A549 (cell line): ENCODE measurements at regions not wholly inside any gene's neighbourhood (a gene's known extent, or its start where the extent isn't known, plus 50 kb on each side); places are given as distances from the start of the nearest gene placed in this dataset.

Experiments used
- ATAC-seq, 2 experiments: fragments of 200-7000 bp in 1 of 2; fragments of >200 bp in 1 of 2; cut with Nextera tagmentation in 1 of 2; cut with Tn5 transposase in 1 of 2; 3 replicates each; pipeline versions ENCODE4 v1.8.0 to v1.9.1; 2018 to 2020; ENCODE audit warnings: mild to moderate bottlenecking in 1 of 2, moderate library complexity in 1 of 2
- CTCF ChIA-PET: fragments of 300-600 bp; sonication (Branson Sonifier 250); formaldehyde crosslinking; extraction: SDS; loops from one replicate; lab custom pipeline; 2021; ENCODE audit warnings: antibody characterized with exemption, inconsistent platforms; lab: Yijun Ruan, JAX
- POLR2A ChIA-PET: fragments of 350-600 bp; formaldehyde crosslinking; extraction: SDS; loops from one replicate; lab custom pipeline; 2021; ENCODE audit warnings: antibody characterized with exemption, inconsistent platforms; lab: Yijun Ruan, JAX
- DNase-seq, 2 experiments: peaks; one replicate each; pipeline versions ENCODE4 v3.0.0 to v3.0.0-alpha.2; 2011 to 2016; ENCODE audit warnings: low read depth in 1 of 2, low spot score in 1 of 2
- FAIRE-seq: peaks from 2 replicates; lab custom pipeline; 2011; peaks lifted over from hg19 to GRCh38; lab: Jason Lieb, UNC
- H3K27ac ChIP-seq, 2 experiments: fragments of >200 bp; sonication (Bioruptor Twin); formaldehyde crosslinking; 3 replicates each; pipeline ENCODE4 v1.5.1; 2016 to 2017
- H3K4me1 ChIP-seq: fragments of >200 bp; sonication (Bioruptor Twin); formaldehyde crosslinking; 3 replicates; pipeline ENCODE4 v1.6.1; 2016
- H3K4me2 ChIP-seq: fragments of >200 bp; sonication (Bioruptor Twin); formaldehyde crosslinking; 3 replicates; pipeline ENCODE4 v1.6.1; 2016
- H3K4me3 ChIP-seq: fragments of >200 bp; sonication (Bioruptor Twin); formaldehyde crosslinking; 3 replicates; pipeline ENCODE4 v1.5.1; 2016
- H3K9me3 ChIP-seq: fragments of >200 bp; sonication (Bioruptor Twin); formaldehyde crosslinking; 3 replicates; pipeline ENCODE4 v1.6.1; 2016
- ATOH8 ChIP-seq: fragments of 250-450 bp; sonication (Bioruptor Pico); IDR thresholded peaks from 2 replicates; pipeline ENCODE4 v1.5.0; 2020; ENCODE audit warnings: low read depth, mild to moderate bottlenecking, moderate library complexity
- BHLHE40 ChIP-seq: IDR thresholded peaks from 2 replicates; pipeline ENCODE4 v1.6.1; 2012; ENCODE audit warnings: low read depth, low read length, inconsistent platforms
- CBX8 ChIP-seq: fragments of 200-600 bp; sonication (generic); IDR thresholded peaks from 2 replicates; pipeline ENCODE4 v1.6.1; 2016
- CEBPB ChIP-seq, 2 experiments: fragments of >200 bp in 1 of 2; sonication (Bioruptor Twin) in 1 of 2; formaldehyde crosslinking in 1 of 2; IDR thresholded peaks; 2 replicates each; pipeline ENCODE4 v1.6.1; 2012 to 2016
- CHD4 ChIP-seq: fragments of 200-600 bp; sonication (generic); IDR thresholded peaks from 2 replicates; pipeline ENCODE4 v1.6.1; 2016; ENCODE audit warnings: antibody characterized with exemption, mild to moderate bottlenecking, borderline replicate concordance
- CTCF ChIP-seq: fragments of >200 bp; sonication (Bioruptor Twin); formaldehyde crosslinking; IDR thresholded peaks from 3 replicates; pipeline ENCODE4 v1.5.1; 2016
- E2F6 ChIP-seq: IDR thresholded peaks from 2 replicates; pipeline ENCODE4 v1.6.1; 2012; ENCODE audit warnings: low read depth, borderline replicate concordance
- EHF ChIP-seq: fragments of 250-450 bp; sonication (Bioruptor Pico); IDR thresholded peaks from 2 replicates; pipeline ENCODE4 v1.5.0; 2020; ENCODE audit warnings: mild to moderate bottlenecking
- EHMT2 ChIP-seq: fragments of 200-600 bp; sonication (generic); IDR thresholded peaks from 2 replicates; pipeline ENCODE4 v1.6.1; 2016; ENCODE audit warnings: antibody characterized with exemption, low read depth, mild to moderate bottlenecking, moderate library complexity
- ELK1 ChIP-seq: fragments of 150-350 bp; IDR thresholded peaks from 2 replicates; pipeline ENCODE4 v1.6.1; 2014; ENCODE audit warnings: low read depth, mild to moderate bottlenecking, low read length
- ESRRA ChIP-seq: fragments of 150-350 bp; IDR thresholded peaks from 2 replicates; pipeline ENCODE4 v1.6.1; 2014; ENCODE audit warnings: mild to moderate bottlenecking, low read length, borderline replicate concordance
- FOSB ChIP-seq: fragments of 250-450 bp; sonication (Bioruptor Pico); IDR thresholded peaks from 2 replicates; pipeline ENCODE4 v1.5.0; 2020; ENCODE audit warnings: mild to moderate bottlenecking, moderate library complexity
- FOXS1 ChIP-seq: fragments of 250-450 bp; sonication (Bioruptor Pico); IDR thresholded peaks from 2 replicates; pipeline ENCODE4 v1.5.0; 2020; ENCODE audit warnings: mild to moderate bottlenecking, moderate library complexity
- HES2 ChIP-seq: fragments of >200 bp; sonication (Bioruptor Twin); formaldehyde crosslinking; IDR thresholded peaks from 2 replicates; pipeline ENCODE4 v1.6.1; 2016
- HOXA7 ChIP-seq: fragments of 250-450 bp; sonication (Bioruptor Pico); IDR thresholded peaks from 2 replicates; pipeline ENCODE4 v1.5.0; 2020; ENCODE audit warnings: mild to moderate bottlenecking, moderate library complexity
- JUNB ChIP-seq: fragments of >200 bp; sonication (Bioruptor Twin); formaldehyde crosslinking; IDR thresholded peaks from 2 replicates; pipeline ENCODE4 v1.6.1; 2016
- MAFK ChIP-seq: fragments of 450-650 bp; IDR thresholded peaks from 2 replicates; pipeline ENCODE4 v1.6.1; 2014; ENCODE audit not compliant: partially characterized antibody
- MAZ ChIP-seq: fragments of 150-350 bp; IDR thresholded peaks from 2 replicates; pipeline ENCODE4 v1.6.1; 2014; ENCODE audit warnings: antibody characterized with exemption, low read depth, low read length, borderline replicate concordance
- NFE2L2 ChIP-seq: fragments of 150-350 bp; conservative IDR thresholded peaks from 2 replicates; pipeline ENCODE4 v1.6.1; 2014; ENCODE audit warnings: low read length
- NR3C1 ChIP-seq: fragments of >200 bp; sonication (Bioruptor Twin); formaldehyde crosslinking; IDR thresholded peaks from 3 replicates; pipeline ENCODE4 v1.6.1; 2017
- PHF8 ChIP-seq: fragments of 200-600 bp; sonication (generic); IDR thresholded peaks from 2 replicates; pipeline ENCODE4 v1.6.1; 2016; ENCODE audit warnings: low read depth, mild to moderate bottlenecking, antibody characterized with exemption, moderate library complexity, borderline replicate concordance
- POLR2AphosphoS2 ChIP-seq: conservative IDR thresholded peaks from 2 replicates; pipeline ENCODE4 v1.6.1; 2012; ENCODE audit warnings: low read length, improper control_type of control experiment, inconsistent platforms
- RNF2 ChIP-seq: fragments of 200-600 bp; sonication (generic); IDR thresholded peaks from 2 replicates; pipeline ENCODE4 v1.6.1; 2016; ENCODE audit warnings: low read depth, mild to moderate bottlenecking, antibody characterized with exemption, moderate library complexity, borderline replicate concordance
- SMC3 ChIP-seq: fragments of >200 bp; sonication (Bioruptor Twin); formaldehyde crosslinking; IDR thresholded peaks from 3 replicates; pipeline ENCODE4 v1.6.1; 2018; ENCODE audit warnings: inconsistent platforms
- ZC3H11A ChIP-seq: fragments of 450-650 bp; IDR thresholded peaks from 2 replicates; pipeline ENCODE4 v1.6.1; 2014; ENCODE audit warnings: antibody characterized with exemption, mild to moderate bottlenecking
- ZFP36 ChIP-seq: fragments of 450-650 bp; IDR thresholded peaks from 2 replicates; pipeline ENCODE4 v1.6.1; 2014; ENCODE audit warnings: borderline replicate concordance; ENCODE audit not compliant: partially characterized antibody
- WGBS: methylation state at CpG from one replicate; pipeline ENCODE4 v1.1.6; 2017; ENCODE audit errors: missing lambda C conversion rate; 5-methylcytosine and 5-hydroxymethylcytosine counted together

- Histone ChIP-seq H3K4me2 (no peak overlapping the region), H3K4me1 (no peaks in the 10 kb centered on the region), H3K4me3 (no peak overlapping the region), H3K9me3 (no peaks in the 10 kb centered on the region), H3K27ac (no peak overlapping the region)
- ATAC-seq (no peak), FAIRE-seq (peak; percentile 23), DNase-seq (no peak)
- TF ChIP-seq SMC3 (no peak), MAFK (no peak), RNF2 (no peak), CTCF (no peak), ELK1 (no peak), E2F6 (no peak), EHF (CRISPR knock-in tag) (no peak), CHD4 (no peak)
- CTCF ChIA-PET, result interaction anchor here (0.9 kb wide), 1 partner anchor 10 kb away, joined by 3 read pairs; no protein-coding TSS in a partner anchor
- WGBS, result 0% methylated on average over 3 of the region's 3 CpGs
- POLR2A ChIA-PET, result no interaction called here
These were observed 199.7 kb upstream of the GPR101 start for GRCh38 chrX:137233478-137233877.

GRCh38 chrX:137227151-137227550, 193.4 kb upstream of the GPR101 start:
- POLR2A ChIA-PET, result no interaction called here

GRCh38 chrX:137215467-137215866, 181.7 kb upstream of the GPR101 start:
- no peak for FAIRE-seq
- WGBS, result 0% methylated on average over 1 of the region's 1 CpG

More at GRCh38 chrX:137227151-137227550, 193.4 kb upstream of the GPR101 start:
- CTCF ChIA-PET, result no interaction called here
- no peaks in the 10 kb centered on the region for H3K9me3 ChIP-seq
- no peak for TF ChIP-seq HES2
- no peak for TF ChIP-seq CEBPB (IDR thresholded peaks at IDR 0.05)
- no peak for TF ChIP-seq RNF2
- TF ChIP-seq ESRRA, result no peak
- TF ChIP-seq CBX8, result no peak
- TF ChIP-seq NFE2L2, result no peak
- TF ChIP-seq ZFP36, result no peak
- TF ChIP-seq NR3C1, result no peak
- no peak for TF ChIP-seq JUNB
- TF ChIP-seq FOXS1 (CRISPR knock-in tag), result no peak
- no peak for TF ChIP-seq MAZ
- no peak for TF ChIP-seq BHLHE40
- no peak for ATAC-seq
- no peak for DNase-seq
- WGBS, result 0% methylated on average over 2 of the region's 2 CpGs
- H3K4me1 ChIP-seq, result no peaks in the 10 kb centered on the region
- H3K4me2 ChIP-seq, result no peak overlapping the region
- H3K27ac ChIP-seq, result no peak overlapping the region
- no peak for FAIRE-seq
- no peak overlapping the region for H3K4me3 ChIP-seq

More at GRCh38 chrX:137215467-137215866, 181.7 kb upstream of the GPR101 start:
- POLR2A ChIA-PET, result no interaction called here
- no peak for TF ChIP-seq PHF8
- TF ChIP-seq ESRRA, result no peak
- no peak for TF ChIP-seq ZFP36
- TF ChIP-seq EHMT2, result no peak
- TF ChIP-seq FOSB, result no peak
- no peak for TF ChIP-seq ZC3H11A
- TF ChIP-seq ATOH8 (CRISPR knock-in tag), result no peak
- TF ChIP-seq POLR2AphosphoS2, result no peak
- no peak for TF ChIP-seq HOXA7 (CRISPR knock-in tag)
- TF ChIP-seq, all 56 proteins: peak for 0
- Histone ChIP-seq H3K4me2 (no peak overlapping the region), H3K4me3 (no peak overlapping the region), H3K27ac (no peak overlapping the region), H3K9me3 (no peaks in the 10 kb centered on the region), H3K4me1 (no peaks in the 10 kb centered on the region)
- ATAC-seq (no peak), DNase-seq (no peak)
- CTCF ChIA-PET, result no interaction called here
